Pancreas (tissue), 10 donors: ENCODE measurements at regions not wholly inside any gene's neighbourhood (a gene's known extent, or its start where the extent isn't known, plus 50 kb on each side); places are given as distances from the start of the nearest gene placed in this dataset.

Source experiments
- ATAC-seq, 4 donors: fragments of 200-7000 bp; cut with Tn5 transposase; one replicate each; pipeline versions ENCODE4 v1.8.0 to v1.9.1; 2020; ENCODE audit warnings: mild to moderate bottlenecking in 4 of 4, moderate library complexity in 4 of 4
- DNase-seq, 6 donors: peaks; one replicate each; pipeline ENCODE4 v3.0.0-alpha.2; 2020
- FAIRE-seq: peaks from 2 replicates; lab custom pipeline; 2012; peaks lifted over from hg19 to GRCh38; lab: Jason Lieb, UNC
- H3K27ac ChIP-seq, 4 donors: fragments of 200-600 bp; sonication (generic); 1 replicate in 3 of 4; 2 replicates in 1 of 4; pipeline versions ENCODE4 v1.5.0 to v1.8.0; 2020
- H3K27me3 ChIP-seq, 4 donors: fragments of 200-600 bp; one replicate each; pipeline ENCODE4 v1.8.0; 2021
- H3K36me3 ChIP-seq, 3 donors: fragments of 200-600 bp; sonication (generic) in 1 of 3; one replicate each; pipeline versions ENCODE4 v1.5.0 to v1.8.0; 2020 to 2021
- H3K4me1 ChIP-seq, 3 donors: fragments of 200-600 bp; one replicate each; pipeline ENCODE4 v1.8.0; 2021
- H3K4me3 ChIP-seq, 4 donors: fragments of 200-600 bp; sonication (generic) in 2 of 4; one replicate each; pipeline versions ENCODE4 v1.5.0 to v1.8.0; 2020 to 2021
- H3K9me3 ChIP-seq, 4 donors: fragments of 200-600 bp; one replicate each; pipeline ENCODE4 v1.8.0; 2021
- WGBS, 2 donors: extraction: QIAGEN DNeasy Blood & Tissue Kit; methylation state at CpG; one replicate each; pipeline ENCODE4 v1.1.7; 2013; 5-methylcytosine and 5-hydroxymethylcytosine counted together
- intact Hi-C, 3 donors: fragments of 100-400 bp; cut with DNase I; formaldehyde crosslinking; loops; one replicate each; pipeline versions ENCODE4 v1.11.1 to v1.14.2; 2022
- TF ChIP-seq, protein P1 (sequence below), 4 donors: fragments of 200-600 bp; sonication (generic) in 3 of 4; IDR thresholded peaks; one replicate each; pipeline versions ENCODE4 v1.5.0 to v1.8.0; 2021; ENCODE audit warnings: antibody characterized with exemption in 4 of 4
- donor health status: healthy with polysubstance abuse.
- donor health status: DM: no; HTN: no; CAD: no; lungs with moderate emphysema.
- donor health status: DM: no; HTN: no; CAD: no.
- donor health status: control.
- donor health status: control.
- donor health status: Bipolar disorder and iron deficiency.
- donor health status: DM: yes; HTN: yes; CAD: no.
- donor health status: DM: no; HTN: no; CAD: no.
- donor health status: DM: no; HTN: no; CAD: no.
- donor health status: DM: yes; HTN: yes; CAD: no.

DNA sequence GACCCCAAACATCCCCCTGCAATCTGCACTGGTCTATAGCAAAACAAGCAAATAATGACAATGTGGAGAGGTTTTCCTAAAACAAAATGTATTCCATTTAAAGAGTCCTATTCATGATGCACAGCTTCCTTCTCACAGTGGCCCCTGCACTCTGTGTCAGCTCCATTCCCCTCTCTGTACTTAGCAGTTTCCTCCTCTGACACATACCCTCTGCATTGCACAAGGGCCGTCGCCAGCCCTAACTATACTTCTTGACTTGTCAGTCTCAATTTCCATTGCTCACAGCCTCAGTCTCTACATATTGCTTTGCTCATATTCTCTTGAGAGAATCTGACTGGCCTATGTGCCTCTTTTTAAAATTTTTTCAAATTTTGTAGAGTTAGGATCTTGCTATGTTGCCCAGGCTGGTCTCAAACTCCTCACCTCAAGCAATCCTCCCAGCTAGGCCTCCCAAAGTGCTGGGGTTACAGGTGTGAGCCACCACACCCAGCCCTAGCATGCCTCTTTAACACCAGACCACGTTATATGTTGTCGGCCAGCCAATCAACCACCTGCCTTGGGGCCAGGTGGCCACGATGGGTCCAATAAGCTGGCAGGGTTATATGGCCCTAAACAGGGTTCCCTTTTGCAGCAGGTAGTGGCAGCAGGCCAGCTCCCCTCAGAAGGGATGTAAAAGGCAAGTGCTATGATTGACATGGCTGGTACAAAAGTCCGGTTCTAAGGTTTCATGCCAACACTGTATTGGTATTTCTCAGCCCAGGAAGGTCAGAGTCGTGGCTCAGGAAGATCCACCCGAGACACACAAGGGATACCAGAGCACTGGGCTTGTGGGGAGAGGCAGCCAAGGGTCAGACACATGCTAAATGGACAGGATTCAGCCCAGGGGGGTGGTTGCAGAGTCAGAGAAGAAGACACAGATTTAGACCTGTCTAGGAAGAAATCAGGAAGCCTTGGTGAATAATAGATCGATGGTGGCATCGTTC, 59.0 kb upstream of the SMAD3 start:
- Histone ChIP-seq H3K27me3 (no peaks in the 10 kb centered on the region), H3K4me1 (peaks cover 4 to 13% (median 8%) of the 10 kb centered on the region in 3 donors), H3K27ac (no peak overlapping the region), H3K9me3 (no peaks in the 10 kb centered on the region), H3K36me3 (no peaks in the 10 kb centered on the region), H3K4me3 (no peak overlapping the region)
- TF ChIP-seq, protein P1, sequence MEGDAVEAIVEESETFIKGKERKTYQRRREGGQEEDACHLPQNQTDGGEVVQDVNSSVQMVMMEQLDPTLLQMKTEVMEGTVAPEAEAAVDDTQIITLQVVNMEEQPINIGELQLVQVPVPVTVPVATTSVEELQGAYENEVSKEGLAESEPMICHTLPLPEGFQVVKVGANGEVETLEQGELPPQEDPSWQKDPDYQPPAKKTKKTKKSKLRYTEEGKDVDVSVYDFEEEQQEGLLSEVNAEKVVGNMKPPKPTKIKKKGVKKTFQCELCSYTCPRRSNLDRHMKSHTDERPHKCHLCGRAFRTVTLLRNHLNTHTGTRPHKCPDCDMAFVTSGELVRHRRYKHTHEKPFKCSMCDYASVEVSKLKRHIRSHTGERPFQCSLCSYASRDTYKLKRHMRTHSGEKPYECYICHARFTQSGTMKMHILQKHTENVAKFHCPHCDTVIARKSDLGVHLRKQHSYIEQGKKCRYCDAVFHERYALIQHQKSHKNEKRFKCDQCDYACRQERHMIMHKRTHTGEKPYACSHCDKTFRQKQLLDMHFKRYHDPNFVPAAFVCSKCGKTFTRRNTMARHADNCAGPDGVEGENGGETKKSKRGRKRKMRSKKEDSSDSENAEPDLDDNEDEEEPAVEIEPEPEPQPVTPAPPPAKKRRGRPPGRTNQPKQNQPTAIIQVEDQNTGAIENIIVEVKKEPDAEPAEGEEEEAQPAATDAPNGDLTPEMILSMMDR (IDR thresholded peaks at IDR 0.05): no peak
- intact Hi-C loops: no loop called here
- DNase-seq: no peak
- WGBS, 2 donors: 84 to 90% methylated on average over 10 of the region's 10 CpGs
- no peak for ATAC-seq
- no peak for FAIRE-seq

DNA sequence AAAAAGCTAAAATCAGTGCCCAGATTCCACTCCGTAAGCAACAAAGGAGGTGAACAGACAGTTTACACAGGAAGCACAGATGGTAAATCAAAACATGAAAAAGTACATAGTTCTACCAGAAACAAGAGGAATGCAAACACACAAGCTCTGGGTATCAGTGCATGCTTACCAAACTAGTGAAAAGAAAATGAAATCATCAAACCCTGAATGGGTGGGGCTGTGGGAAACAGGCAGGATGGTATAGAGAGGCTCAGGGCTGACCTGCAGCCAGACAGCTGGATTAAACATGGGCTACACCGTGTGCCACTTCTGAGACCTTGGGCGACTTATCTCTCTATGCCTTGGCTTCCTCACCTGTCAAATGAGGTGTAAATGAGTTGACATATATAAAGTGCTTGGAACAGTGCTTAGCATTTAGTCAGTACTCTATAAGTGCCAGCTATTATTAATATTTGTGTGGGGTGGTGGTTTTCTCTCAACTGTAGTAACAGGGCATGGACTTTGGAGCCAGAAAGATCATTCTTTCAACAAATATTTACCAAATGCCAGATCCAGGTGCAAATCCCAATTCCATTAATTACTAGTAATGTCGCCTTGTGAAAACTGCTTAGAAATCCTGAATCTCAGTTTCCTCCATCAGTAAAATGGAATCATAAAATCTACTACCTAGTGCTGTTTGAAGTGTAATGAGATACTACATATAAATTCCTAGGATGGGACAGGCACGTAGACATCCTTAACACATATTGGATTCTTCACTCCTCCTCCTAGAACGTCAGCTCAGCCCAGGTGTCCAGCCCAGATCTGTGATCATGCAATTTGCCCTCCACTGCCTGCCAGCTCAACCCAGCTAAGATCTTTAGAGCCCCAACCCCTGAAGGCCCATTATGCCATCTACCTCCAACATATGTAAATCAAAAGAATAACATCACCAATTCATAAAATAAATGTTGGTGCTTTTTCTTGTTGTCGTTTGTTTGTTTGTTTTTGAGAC, 55.5 kb upstream of the SMAD3 start:
- peak in 2 of 6 donors; percentile 23 to 47 for DNase-seq
- H3K36me3 ChIP-seq: no peaks in the 10 kb centered on the region
- TF ChIP-seq, protein P1 (IDR thresholded peaks at IDR 0.05): no peak
- H3K4me1 ChIP-seq: peaks cover 4 to 18% (median 8%) of the 10 kb centered on the region in 3 donors
- ATAC-seq: peak; percentile 55 to 76 (median 72)
- intact Hi-C loops: no loop called here
- FAIRE-seq: no peak
- H3K4me3 ChIP-seq: no peak overlapping the region
- WGBS, 2 donors: 36 to 41% methylated on average over 7 of the region's 7 CpGs
- H3K9me3 ChIP-seq: no peaks in the 10 kb centered on the region
- H3K27me3 ChIP-seq: no peaks in the 10 kb centered on the region
- no peak overlapping the region for H3K27ac ChIP-seq

DNA sequence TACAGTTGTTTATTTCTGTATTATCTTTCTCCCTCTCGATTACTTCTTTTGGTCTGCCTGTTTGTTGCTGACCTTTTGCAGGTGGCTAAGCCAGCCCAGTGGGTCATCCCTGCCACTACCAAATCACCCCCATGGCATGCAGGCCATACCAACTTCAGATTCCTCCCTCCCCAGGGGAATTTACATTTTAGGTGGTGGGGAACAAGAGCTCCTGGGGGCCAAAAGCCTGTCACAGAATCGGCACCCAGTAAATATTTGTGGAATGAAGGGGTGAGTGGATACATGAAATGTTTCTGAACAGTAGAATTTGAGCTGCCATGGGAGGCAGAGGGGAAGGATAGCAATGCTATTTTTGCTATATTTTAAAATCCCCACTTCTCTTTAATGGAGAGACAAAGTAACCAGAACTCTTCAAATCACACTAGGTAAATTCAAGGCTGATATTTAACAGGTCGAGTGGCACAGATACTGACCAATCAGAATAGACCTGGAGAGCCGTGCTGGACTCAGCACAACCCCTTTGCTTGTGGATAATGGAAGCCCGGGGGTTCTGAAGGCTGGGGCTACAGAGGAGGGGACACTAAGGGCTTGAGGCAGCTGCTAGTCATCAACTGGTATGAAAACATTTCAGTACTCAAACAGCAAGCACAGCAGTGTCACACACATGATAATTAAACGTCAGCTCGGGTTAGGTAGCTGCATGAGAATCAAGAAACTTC, 54.3 kb upstream of the SMAD3 start:
- H3K27me3 ChIP-seq: no peaks in the 10 kb centered on the region

DNA sequence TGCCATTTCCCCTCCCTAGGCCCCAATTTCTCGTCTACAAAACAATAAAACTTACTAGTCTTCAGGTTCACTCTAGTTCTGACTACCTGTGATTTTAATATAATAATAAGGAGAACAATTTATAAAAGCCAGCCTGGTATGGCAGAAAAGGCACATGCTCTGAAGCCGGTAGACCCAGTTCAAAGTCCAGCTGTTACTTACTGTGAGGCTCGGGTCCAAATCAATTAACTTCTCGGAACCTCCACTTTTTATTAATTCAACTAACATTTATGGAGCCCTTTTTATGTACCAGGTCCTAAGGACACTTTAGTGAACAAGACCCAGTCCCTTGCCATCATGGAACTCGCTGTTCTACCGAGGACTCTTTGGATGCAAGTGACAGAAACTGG, 53.8 kb upstream of the SMAD3 start:
- no peak overlapping the region for H3K27ac ChIP-seq
- H3K9me3 ChIP-seq: no peaks in the 10 kb centered on the region
- DNase-seq (no peak), FAIRE-seq (no peak), ATAC-seq (peak in 3 of 4 donors; percentile 10 to 24 (median 11))
- H3K4me1 ChIP-seq: peaks cover 4 to 18% (median 8%) of the 10 kb centered on the region in 3 donors
- no peak overlapping the region for H3K4me3 ChIP-seq
- intact Hi-C loops: no loop called here
- no peaks in the 10 kb centered on the region for H3K27me3 ChIP-seq
- TF ChIP-seq, protein P1 (IDR thresholded peaks at IDR 0.05): no peak
- 41 to 45% methylated on average over 6 of the region's 6 CpGs for WGBS, 2 donors
- H3K36me3 ChIP-seq: no peaks in the 10 kb centered on the region

More for the DNA sequence above, 54.3 kb upstream of the SMAD3 start:
- TF ChIP-seq, protein P1 (IDR thresholded peaks at IDR 0.05): no peak
- DNase-seq: peak in 1 of 6 donors; percentile 28
- ATAC-seq: peak; percentile 62 to 81 (median 74)
- intact Hi-C loops: no loop called here
- Histone ChIP-seq H3K27ac (no peak overlapping the region), H3K4me3 (no peak overlapping the region), H3K9me3 (no peaks in the 10 kb centered on the region), H3K36me3 (no peaks in the 10 kb centered on the region), H3K4me1 (peaks cover 4 to 18% (median 8%) of the 10 kb centered on the region in 3 donors)
- FAIRE-seq: no peak
- 27 to 33% methylated on average over 7 of the region's 7 CpGs for WGBS, 2 donors
